ENCODE measurements at regions not wholly inside any gene's neighbourhood (a gene's known extent, or its start where the extent isn't known, plus 50 kb on each side); places are given as distances from the start of the nearest gene placed in this dataset.

GRCh38 chr4:165663411-165663810 lies 209.6 kb upstream of the TLL1 start:
- no peak for DNase-seq (ENCODE audit: low read depth)
- TF ChIP-seq CTCF (IDR thresholded peaks at IDR 0.05; ENCODE audit: insufficient read depth, low read depth, low read length): no peak
- H3K4me3 ChIP-seq (ENCODE audit: low read depth, low read length): no peak overlapping the region

- no peak overlapping the region for H3K4me3 ChIP-seq (ENCODE audit: low read depth, low read length)
- TF ChIP-seq CTCF (IDR thresholded peaks at IDR 0.05; ENCODE audit: insufficient read depth, low read depth, low read length): no peak
- no peak for DNase-seq (ENCODE audit: low read depth)
Observed at GRCh38 chr4:165666836-165667235, 206.2 kb upstream of the TLL1 start.

- no peak overlapping the region for H3K4me3 ChIP-seq (ENCODE audit: low read depth, low read length)
- no peak for DNase-seq (ENCODE audit: low read depth)
- no peak for TF ChIP-seq CTCF (IDR thresholded peaks at IDR 0.05; ENCODE audit: insufficient read depth, low read depth, low read length)
Observed at GRCh38 chr4:165667969-165668368, 205.1 kb upstream of the TLL1 start.

GRCh38 chr4:165668694-165669093 lies 204.3 kb upstream of the TLL1 start:
- H3K4me3 ChIP-seq (ENCODE audit: low read depth, low read length): no peak overlapping the region
- no peak for TF ChIP-seq CTCF (IDR thresholded peaks at IDR 0.05; ENCODE audit: insufficient read depth, low read depth, low read length)
- no peak for DNase-seq (ENCODE audit: low read depth)

GRCh38 chr4:165677081-165677480 lies 196.0 kb upstream of the TLL1 start:
- TF ChIP-seq CTCF (IDR thresholded peaks at IDR 0.05; ENCODE audit: insufficient read depth, low read depth, low read length): no peak
- no peak overlapping the region for H3K4me3 ChIP-seq (ENCODE audit: low read depth, low read length)
- DNase-seq (ENCODE audit: low read depth): no peak

GRCh38 chr4:165678236-165678935 lies 194.7 kb upstream of the TLL1 start:
- no peak overlapping the region for H3K4me3 ChIP-seq (ENCODE audit: low read depth, low read length)
- no peak for TF ChIP-seq CTCF (IDR thresholded peaks at IDR 0.05; ENCODE audit: insufficient read depth, low read depth, low read length)
- no peak for DNase-seq (ENCODE audit: low read depth)

- H3K4me3 ChIP-seq (ENCODE audit: low read depth, low read length): no peak overlapping the region
- TF ChIP-seq CTCF (IDR thresholded peaks at IDR 0.05; ENCODE audit: insufficient read depth, low read depth, low read length): no peak
- no peak for DNase-seq (ENCODE audit: low read depth)
Observed at GRCh38 chr4:165678936-165679325, 194.1 kb upstream of the TLL1 start.

Data from fibroblast of villous mesenchyme (primary cell).